GM23338 (cell line): ENCODE measurements at regions not wholly inside any gene's neighbourhood (a gene's known extent, or its start where the extent isn't known, plus 50 kb on each side); places are given as distances from the start of the nearest gene placed in this dataset.

Source experiments
- ATAC-seq: fragments of 200-7000 bp; cut with Tn5 transposase; 3 replicates; pipeline ENCODE4 v1.9.1; 2020
- DNase-seq: peaks from one replicate; pipeline ENCODE4 v3.0.0-alpha.2; 2015; ENCODE audit warnings: low spot score
- H2AFZ ChIP-seq: fragments of 200-600 bp; sonication (generic); 2 replicates; pipeline ENCODE4 v1.8.0; 2016; ENCODE audit warnings: antibody characterized with exemption, mild to moderate bottlenecking, moderate library complexity
- H3F3A ChIP-seq: fragments of 200-600 bp; sonication (generic); replicated peaks from 2 replicates; pipeline ENCODE4 v1.8.0; 2017; ENCODE audit warnings: antibody characterized with exemption, mixed run types, low read depth
- H3K27ac ChIP-seq: fragments of 200-600 bp; sonication (generic); 2 replicates; pipeline ENCODE4 v1.6.1; 2016; ENCODE audit warnings: low read depth
- H3K27me3 ChIP-seq: fragments of 200-600 bp; sonication (generic); 2 replicates; pipeline ENCODE4 v1.8.0; 2016; ENCODE audit warnings: mild to moderate bottlenecking, mixed run types, moderate library complexity; ENCODE audit not compliant: insufficient read depth
- H3K36me3 ChIP-seq: fragments of 200-600 bp; sonication (generic); 2 replicates; pipeline ENCODE4 v1.8.0; 2016; ENCODE audit warnings: mild to moderate bottlenecking; ENCODE audit not compliant: insufficient read depth
- H3K4me1 ChIP-seq: fragments of 200-600 bp; sonication (generic); 2 replicates; pipeline ENCODE4 v1.8.0; 2016; ENCODE audit warnings: mild to moderate bottlenecking, moderate library complexity; ENCODE audit not compliant: insufficient read depth
- H3K4me2 ChIP-seq: fragments of 200-600 bp; sonication (generic); 2 replicates; pipeline ENCODE4 v1.7.1; 2017; ENCODE audit warnings: mixed run types
- H3K4me3 ChIP-seq: fragments of 200-600 bp; sonication (generic); 2 replicates; pipeline ENCODE4 v1.6.1; 2016; ENCODE audit warnings: mixed run types
- H3K79me2 ChIP-seq: fragments of 200-600 bp; sonication (generic); replicated peaks from 2 replicates; pipeline ENCODE4 v1.8.0; 2017; ENCODE audit warnings: mild to moderate bottlenecking; ENCODE audit not compliant: insufficient read depth
- H3K9me2 ChIP-seq: fragments of 200-600 bp; sonication (generic); 2 replicates; pipeline ENCODE4 v1.8.0; 2017; ENCODE audit not compliant: insufficient read depth
- H4K20me1 ChIP-seq: fragments of 200-600 bp; sonication (generic); replicated peaks from 2 replicates; pipeline ENCODE4 v1.8.0; 2017; ENCODE audit warnings: mild to moderate bottlenecking; ENCODE audit not compliant: insufficient read depth
- H3K27ac Mint-ChIP-seq: 2 replicates; pipeline ENCODE4 v1.8.0; 2020; ENCODE audit warnings: inconsistent platforms, mild to moderate bottlenecking, moderate library complexity, mixed read lengths
- H3K27me3 Mint-ChIP-seq: 3 replicates; pipeline ENCODE4 v1.8.0; 2022; ENCODE audit warnings: low read depth, mild to moderate bottlenecking, moderate library complexity, mixed read lengths, inconsistent platforms; ENCODE audit not compliant: insufficient read depth, poor library complexity
- H3K36me3 Mint-ChIP-seq: 3 replicates; pipeline ENCODE4 v1.8.0; 2021; ENCODE audit warnings: low read depth, mild to moderate bottlenecking, inconsistent platforms, moderate library complexity, mixed read lengths
- H3K4me1 Mint-ChIP-seq: 3 replicates; pipeline ENCODE4 v1.8.0; 2020; ENCODE audit warnings: mild to moderate bottlenecking, inconsistent platforms, mixed read lengths
- H3K4me3 Mint-ChIP-seq: 3 replicates; pipeline ENCODE4 v1.8.0; 2021; ENCODE audit warnings: moderate library complexity, mild to moderate bottlenecking, inconsistent platforms, mixed read lengths
- H3K9me3 Mint-ChIP-seq: 3 replicates; pipeline ENCODE4 v1.8.0; 2020; ENCODE audit warnings: moderate library complexity, mild to moderate bottlenecking, inconsistent platforms, mixed read lengths
- EZH2 ChIP-seq: fragments of 200-600 bp; sonication (generic); IDR thresholded peaks from one replicate; pipeline ENCODE4 v1.8.0; 2017; ENCODE audit warnings: antibody characterized with exemption, mild to moderate bottlenecking, low read depth; ENCODE audit not compliant: unreplicated experiment
- JUNB ChIP-seq: IDR thresholded peaks from one replicate; pipeline ENCODE4 v1.6.1; 2016; ENCODE audit warnings: antibody characterized with exemption; ENCODE audit not compliant: unreplicated experiment
- NANOG ChIP-seq: IDR thresholded peaks from 2 replicates; pipeline ENCODE4 v1.6.1; 2016; ENCODE audit warnings: antibody characterized with exemption, borderline replicate concordance
- STAT1 ChIP-seq: IDR thresholded peaks from one replicate; pipeline ENCODE4 v1.6.1; 2016; ENCODE audit warnings: antibody characterized with exemption; ENCODE audit not compliant: unreplicated experiment
- ZNF114 ChIP-seq: fragments of 250-450 bp; sonication (Bioruptor Pico); IDR thresholded peaks from 2 replicates; pipeline ENCODE4 v1.5.0; 2020; ENCODE audit warnings: mild to moderate bottlenecking, moderate library complexity
- ZNF331 ChIP-seq: fragments of 250-450 bp; sonication (Bioruptor Pico); IDR thresholded peaks from 2 replicates; pipeline ENCODE4 v1.5.0; 2020; ENCODE audit warnings: low read depth, mild to moderate bottlenecking, moderate library complexity
- TF ChIP-seq, protein P1 (sequence below), 2 experiments: fragments of 200-600 bp in 1 of 2; sonication (generic) in 1 of 2; conservative IDR thresholded peaks; 2 replicates each; pipeline versions ENCODE4 v1.5.1 to v1.6.1; 2016 to 2017; ENCODE audit warnings: antibody characterized with exemption in 2 of 2, low read depth in 2 of 2, mild to moderate bottlenecking in 2 of 2, moderate library complexity in 1 of 2
- TF ChIP-seq, protein P2 (sequence below): IDR thresholded peaks from one replicate; pipeline ENCODE4 v1.6.1; 2018; ENCODE audit warnings: antibody characterized with exemption; ENCODE audit not compliant: unreplicated experiment
- TF ChIP-seq, protein P3 (sequence below): fragments of 250-450 bp; sonication (Bioruptor Pico); IDR thresholded peaks from 2 replicates; pipeline ENCODE4 v1.5.0; 2020; ENCODE audit warnings: mild to moderate bottlenecking, moderate library complexity
- TF ChIP-seq, protein P4 (sequence below): IDR thresholded peaks from 2 replicates; pipeline ENCODE4 v1.6.1; 2016; ENCODE audit warnings: antibody characterized with exemption

DNA sequence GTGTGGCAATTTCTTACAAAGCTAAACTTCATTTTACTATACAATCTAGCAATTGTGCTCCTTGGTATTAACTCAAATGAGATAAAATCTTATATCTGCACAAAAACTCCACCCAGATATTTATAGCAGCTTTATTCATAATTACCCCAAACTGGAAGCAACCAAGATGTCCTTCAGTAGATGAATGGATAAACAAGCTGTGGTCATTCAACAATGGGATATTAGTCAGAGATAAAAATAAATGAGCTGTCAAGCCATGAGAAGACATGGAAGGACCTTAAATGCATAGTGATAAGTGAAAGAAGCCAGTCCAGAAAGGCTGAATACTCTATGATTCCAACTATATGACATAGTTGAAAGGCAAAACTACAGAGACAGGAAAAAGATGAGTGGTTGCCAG lies 98.9 kb upstream of the BMP2 start:
- H3K4me3 Mint-ChIP-seq, result no peak overlapping the region
- no peaks in the 10 kb centered on the region for H3K4me1 ChIP-seq
- H3K4me3 ChIP-seq, result no peak overlapping the region
- H3K27ac Mint-ChIP-seq, result no peak overlapping the region
- no peak overlapping the region for H2AFZ ChIP-seq
- peaks cover 12% of the 10 kb centered on the region for H3K9me2 ChIP-seq
- TF ChIP-seq STAT1 (no peak), JUNB (no peak), ZNF331 (CRISPR knock-in tag) (no peak), NANOG (no peak), EZH2 (no peak), ZNF114 (CRISPR knock-in tag) (no peak)
- TF ChIP-seq, protein P1, sequence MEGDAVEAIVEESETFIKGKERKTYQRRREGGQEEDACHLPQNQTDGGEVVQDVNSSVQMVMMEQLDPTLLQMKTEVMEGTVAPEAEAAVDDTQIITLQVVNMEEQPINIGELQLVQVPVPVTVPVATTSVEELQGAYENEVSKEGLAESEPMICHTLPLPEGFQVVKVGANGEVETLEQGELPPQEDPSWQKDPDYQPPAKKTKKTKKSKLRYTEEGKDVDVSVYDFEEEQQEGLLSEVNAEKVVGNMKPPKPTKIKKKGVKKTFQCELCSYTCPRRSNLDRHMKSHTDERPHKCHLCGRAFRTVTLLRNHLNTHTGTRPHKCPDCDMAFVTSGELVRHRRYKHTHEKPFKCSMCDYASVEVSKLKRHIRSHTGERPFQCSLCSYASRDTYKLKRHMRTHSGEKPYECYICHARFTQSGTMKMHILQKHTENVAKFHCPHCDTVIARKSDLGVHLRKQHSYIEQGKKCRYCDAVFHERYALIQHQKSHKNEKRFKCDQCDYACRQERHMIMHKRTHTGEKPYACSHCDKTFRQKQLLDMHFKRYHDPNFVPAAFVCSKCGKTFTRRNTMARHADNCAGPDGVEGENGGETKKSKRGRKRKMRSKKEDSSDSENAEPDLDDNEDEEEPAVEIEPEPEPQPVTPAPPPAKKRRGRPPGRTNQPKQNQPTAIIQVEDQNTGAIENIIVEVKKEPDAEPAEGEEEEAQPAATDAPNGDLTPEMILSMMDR (conservative IDR thresholded peaks at IDR 0.05; ENCODE audit: low read depth in 2 of 2), result no peak
- TF ChIP-seq, protein P2, sequence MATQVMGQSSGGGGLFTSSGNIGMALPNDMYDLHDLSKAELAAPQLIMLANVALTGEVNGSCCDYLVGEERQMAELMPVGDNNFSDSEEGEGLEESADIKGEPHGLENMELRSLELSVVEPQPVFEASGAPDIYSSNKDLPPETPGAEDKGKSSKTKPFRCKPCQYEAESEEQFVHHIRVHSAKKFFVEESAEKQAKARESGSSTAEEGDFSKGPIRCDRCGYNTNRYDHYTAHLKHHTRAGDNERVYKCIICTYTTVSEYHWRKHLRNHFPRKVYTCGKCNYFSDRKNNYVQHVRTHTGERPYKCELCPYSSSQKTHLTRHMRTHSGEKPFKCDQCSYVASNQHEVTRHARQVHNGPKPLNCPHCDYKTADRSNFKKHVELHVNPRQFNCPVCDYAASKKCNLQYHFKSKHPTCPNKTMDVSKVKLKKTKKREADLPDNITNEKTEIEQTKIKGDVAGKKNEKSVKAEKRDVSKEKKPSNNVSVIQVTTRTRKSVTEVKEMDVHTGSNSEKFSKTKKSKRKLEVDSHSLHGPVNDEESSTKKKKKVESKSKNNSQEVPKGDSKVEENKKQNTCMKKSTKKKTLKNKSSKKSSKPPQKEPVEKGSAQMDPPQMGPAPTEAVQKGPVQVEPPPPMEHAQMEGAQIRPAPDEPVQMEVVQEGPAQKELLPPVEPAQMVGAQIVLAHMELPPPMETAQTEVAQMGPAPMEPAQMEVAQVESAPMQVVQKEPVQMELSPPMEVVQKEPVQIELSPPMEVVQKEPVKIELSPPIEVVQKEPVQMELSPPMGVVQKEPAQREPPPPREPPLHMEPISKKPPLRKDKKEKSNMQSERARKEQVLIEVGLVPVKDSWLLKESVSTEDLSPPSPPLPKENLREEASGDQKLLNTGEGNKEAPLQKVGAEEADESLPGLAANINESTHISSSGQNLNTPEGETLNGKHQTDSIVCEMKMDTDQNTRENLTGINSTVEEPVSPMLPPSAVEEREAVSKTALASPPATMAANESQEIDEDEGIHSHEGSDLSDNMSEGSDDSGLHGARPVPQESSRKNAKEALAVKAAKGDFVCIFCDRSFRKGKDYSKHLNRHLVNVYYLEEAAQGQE, result no peak
- TF ChIP-seq, protein P3, sequence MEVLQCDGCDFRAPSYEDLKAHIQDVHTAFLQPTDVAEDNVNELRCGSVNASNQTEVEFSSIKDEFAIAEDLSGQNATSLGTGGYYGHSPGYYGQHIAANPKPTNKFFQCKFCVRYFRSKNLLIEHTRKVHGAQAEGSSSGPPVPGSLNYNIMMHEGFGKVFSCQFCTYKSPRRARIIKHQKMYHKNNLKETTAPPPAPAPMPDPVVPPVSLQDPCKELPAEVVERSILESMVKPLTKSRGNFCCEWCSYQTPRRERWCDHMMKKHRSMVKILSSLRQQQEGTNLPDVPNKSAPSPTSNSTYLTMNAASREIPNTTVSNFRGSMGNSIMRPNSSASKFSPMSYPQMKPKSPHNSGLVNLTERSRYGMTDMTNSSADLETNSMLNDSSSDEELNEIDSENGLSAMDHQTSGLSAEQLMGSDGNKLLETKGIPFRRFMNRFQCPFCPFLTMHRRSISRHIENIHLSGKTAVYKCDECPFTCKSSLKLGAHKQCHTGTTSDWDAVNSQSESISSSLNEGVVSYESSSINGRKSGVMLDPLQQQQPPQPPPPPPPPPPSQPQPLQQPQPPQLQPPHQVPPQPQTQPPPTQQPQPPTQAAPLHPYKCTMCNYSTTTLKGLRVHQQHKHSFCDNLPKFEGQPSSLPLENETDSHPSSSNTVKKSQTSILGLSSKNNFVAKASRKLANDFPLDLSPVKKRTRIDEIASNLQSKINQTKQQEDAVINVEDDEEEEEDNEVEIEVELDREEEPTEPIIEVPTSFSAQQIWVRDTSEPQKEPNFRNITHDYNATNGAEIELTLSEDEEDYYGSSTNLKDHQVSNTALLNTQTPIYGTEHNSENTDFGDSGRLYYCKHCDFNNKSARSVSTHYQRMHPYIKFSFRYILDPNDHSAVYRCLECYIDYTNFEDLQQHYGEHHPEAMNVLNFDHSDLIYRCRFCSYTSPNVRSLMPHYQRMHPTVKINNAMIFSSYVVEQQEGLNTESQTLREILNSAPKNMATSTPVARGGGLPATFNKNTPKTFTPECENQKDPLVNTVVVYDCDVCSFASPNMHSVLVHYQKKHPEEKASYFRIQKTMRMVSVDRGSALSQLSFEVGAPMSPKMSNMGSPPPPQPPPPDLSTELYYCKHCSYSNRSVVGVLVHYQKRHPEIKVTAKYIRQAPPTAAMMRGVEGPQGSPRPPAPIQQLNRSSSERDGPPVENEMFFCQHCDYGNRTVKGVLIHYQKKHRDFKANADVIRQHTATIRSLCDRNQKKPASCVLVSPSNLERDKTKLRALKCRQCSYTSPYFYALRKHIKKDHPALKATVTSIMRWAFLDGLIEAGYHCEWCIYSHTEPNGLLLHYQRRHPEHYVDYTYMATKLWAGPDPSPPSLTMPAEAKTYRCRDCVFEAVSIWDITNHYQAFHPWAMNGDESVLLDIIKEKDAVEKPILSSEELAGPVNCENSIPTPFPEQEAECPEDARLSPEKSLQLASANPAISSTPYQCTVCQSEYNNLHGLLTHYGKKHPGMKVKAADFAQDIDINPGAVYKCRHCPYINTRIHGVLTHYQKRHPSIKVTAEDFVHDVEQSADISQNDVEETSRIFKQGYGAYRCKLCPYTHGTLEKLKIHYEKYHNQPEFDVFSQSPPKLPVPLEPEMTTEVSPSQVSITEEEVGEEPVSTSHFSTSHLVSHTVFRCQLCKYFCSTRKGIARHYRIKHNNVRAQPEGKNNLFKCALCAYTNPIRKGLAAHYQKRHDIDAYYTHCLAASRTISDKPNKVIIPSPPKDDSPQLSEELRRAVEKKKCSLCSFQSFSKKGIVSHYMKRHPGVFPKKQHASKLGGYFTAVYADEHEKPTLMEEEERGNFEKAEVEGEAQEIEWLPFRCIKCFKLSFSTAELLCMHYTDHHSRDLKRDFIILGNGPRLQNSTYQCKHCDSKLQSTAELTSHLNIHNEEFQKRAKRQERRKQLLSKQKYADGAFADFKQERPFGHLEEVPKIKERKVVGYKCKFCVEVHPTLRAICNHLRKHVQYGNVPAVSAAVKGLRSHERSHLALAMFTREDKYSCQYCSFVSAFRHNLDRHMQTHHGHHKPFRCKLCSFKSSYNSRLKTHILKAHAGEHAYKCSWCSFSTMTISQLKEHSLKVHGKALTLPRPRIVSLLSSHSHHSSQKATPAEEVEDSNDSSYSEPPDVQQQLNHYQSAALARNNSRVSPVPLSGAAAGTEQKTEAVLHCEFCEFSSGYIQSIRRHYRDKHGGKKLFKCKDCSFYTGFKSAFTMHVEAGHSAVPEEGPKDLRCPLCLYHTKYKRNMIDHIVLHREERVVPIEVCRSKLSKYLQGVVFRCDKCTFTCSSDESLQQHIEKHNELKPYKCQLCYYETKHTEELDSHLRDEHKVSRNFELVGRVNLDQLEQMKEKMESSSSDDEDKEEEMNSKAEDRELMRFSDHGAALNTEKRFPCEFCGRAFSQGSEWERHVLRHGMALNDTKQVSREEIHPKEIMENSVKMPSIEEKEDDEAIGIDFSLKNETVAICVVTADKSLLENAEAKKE (CRISPR knock-in tag), result no peak
- TF ChIP-seq, protein P4, sequence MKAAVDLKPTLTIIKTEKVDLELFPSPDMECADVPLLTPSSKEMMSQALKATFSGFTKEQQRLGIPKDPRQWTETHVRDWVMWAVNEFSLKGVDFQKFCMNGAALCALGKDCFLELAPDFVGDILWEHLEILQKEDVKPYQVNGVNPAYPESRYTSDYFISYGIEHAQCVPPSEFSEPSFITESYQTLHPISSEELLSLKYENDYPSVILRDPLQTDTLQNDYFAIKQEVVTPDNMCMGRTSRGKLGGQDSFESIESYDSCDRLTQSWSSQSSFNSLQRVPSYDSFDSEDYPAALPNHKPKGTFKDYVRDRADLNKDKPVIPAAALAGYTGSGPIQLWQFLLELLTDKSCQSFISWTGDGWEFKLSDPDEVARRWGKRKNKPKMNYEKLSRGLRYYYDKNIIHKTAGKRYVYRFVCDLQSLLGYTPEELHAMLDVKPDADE, result no peak
- H3K27me3 ChIP-seq, result no peaks in the 10 kb centered on the region
- H3K27ac ChIP-seq, result no peak overlapping the region
- H3K36me3 Mint-ChIP-seq, result no peaks in the 10 kb centered on the region
- H3F3A ChIP-seq, result no peaks in the 10 kb centered on the region
- no peaks in the 10 kb centered on the region for H3K79me2 ChIP-seq
- no peaks in the 10 kb centered on the region for H3K36me3 ChIP-seq
- no peak for DNase-seq
- no peaks in the 10 kb centered on the region for H4K20me1 ChIP-seq
- ATAC-seq, result no peak
- H3K27me3 Mint-ChIP-seq, result no peaks in the 10 kb centered on the region
- no peaks in the 10 kb centered on the region; the same call in 2 of the 3 replicates for H3K9me3 Mint-ChIP-seq
- peaks cover 2% of the 10 kb centered on the region for H3K4me1 Mint-ChIP-seq
- H3K4me2 ChIP-seq, result no peak overlapping the region
